ENCODE measurements at regions not wholly inside any gene's neighbourhood (a gene's known extent, or its start where the extent isn't known, plus 50 kb on each side); places are given as distances from the start of the nearest gene placed in this dataset.

DNA sequence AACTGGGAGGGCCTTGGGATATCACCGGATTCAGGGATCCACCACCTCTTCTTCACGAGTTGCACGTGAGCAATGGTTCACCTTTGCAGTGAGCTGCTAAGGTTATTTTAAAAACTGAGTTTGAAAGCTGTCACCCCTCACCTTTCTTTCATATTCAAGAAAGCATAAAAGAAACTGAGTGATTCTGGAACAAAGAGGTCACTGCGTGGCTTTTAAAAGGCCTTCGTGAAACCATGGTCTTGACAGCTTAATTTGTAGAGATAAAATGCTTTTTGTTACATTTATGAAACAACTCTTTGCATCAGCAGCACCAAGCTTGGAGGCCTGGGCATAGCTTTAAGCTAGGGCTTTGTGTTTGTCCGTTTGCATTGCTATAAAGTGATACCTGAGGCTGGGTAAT is 101.4 kb upstream of the NECTIN1 start:
- Histone ChIP-seq H3K79me2 (ENCODE audit: insufficient read depth, low read length) (no peaks in the 10 kb centered on the region), H4K20me1 (ENCODE audit: insufficient read depth, low read length) (no peaks in the 10 kb centered on the region), H3K27ac (ENCODE audit: low read depth, low read length, poor library complexity, severe bottlenecking) (no peak overlapping the region), H3K4me2 (ENCODE audit: low read length) (no peak overlapping the region), H2AFZ (ENCODE audit: low read length) (no peak overlapping the region), H3K36me3 (ENCODE audit: insufficient read depth, low read length) (no peaks in the 10 kb centered on the region), H3K27me3 (ENCODE audit: insufficient read depth, low read length) (no peaks in the 10 kb centered on the region), H3F3A (ENCODE audit: insufficient read depth, low read length) (no peaks in the 10 kb centered on the region), H3K9me3 (ENCODE audit: low read length) (no peaks in the 10 kb centered on the region), H3K4me1 (ENCODE audit: insufficient read depth, low read length, severe bottlenecking) (no peaks in the 10 kb centered on the region), H3K9ac (ENCODE audit: low read length) (no peak overlapping the region), H3K4me3 (ENCODE audit: low read depth, low read length, poor library complexity, severe bottlenecking) (no peak overlapping the region), H3K9me2 (ENCODE audit: low read depth, low read length) (no peaks in the 10 kb centered on the region)
- no peak for TF ChIP-seq EZH2 (IDR thresholded peaks at IDR 0.05; ENCODE audit: borderline replicate concordance, low read length)
- TF ChIP-seq, protein P1, sequence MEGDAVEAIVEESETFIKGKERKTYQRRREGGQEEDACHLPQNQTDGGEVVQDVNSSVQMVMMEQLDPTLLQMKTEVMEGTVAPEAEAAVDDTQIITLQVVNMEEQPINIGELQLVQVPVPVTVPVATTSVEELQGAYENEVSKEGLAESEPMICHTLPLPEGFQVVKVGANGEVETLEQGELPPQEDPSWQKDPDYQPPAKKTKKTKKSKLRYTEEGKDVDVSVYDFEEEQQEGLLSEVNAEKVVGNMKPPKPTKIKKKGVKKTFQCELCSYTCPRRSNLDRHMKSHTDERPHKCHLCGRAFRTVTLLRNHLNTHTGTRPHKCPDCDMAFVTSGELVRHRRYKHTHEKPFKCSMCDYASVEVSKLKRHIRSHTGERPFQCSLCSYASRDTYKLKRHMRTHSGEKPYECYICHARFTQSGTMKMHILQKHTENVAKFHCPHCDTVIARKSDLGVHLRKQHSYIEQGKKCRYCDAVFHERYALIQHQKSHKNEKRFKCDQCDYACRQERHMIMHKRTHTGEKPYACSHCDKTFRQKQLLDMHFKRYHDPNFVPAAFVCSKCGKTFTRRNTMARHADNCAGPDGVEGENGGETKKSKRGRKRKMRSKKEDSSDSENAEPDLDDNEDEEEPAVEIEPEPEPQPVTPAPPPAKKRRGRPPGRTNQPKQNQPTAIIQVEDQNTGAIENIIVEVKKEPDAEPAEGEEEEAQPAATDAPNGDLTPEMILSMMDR (IDR thresholded peaks at IDR 0.05; ENCODE audit: low read length) = no peak

DNA sequence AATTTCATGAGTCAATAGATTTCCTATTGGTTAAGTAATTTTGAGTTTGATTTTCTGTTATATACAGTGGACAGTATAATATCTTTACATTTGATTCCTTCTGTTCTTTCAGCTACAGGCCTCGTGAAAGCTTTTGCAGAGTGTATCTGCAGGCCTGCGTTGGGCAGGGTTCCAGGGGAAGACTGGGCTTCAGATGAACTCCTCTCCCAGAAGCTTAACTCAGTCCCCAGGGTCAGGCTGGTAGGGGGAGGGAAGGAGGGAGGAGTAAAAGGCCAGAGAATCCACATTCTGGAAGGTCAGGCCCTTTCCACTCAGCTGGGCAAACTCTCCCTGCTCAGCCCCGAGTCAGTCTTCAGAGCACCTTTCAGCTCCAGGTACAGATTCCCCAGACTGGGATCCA is 100.4 kb upstream of the NECTIN1 start:
- Histone ChIP-seq H3K36me3 (ENCODE audit: insufficient read depth, low read length) (no peaks in the 10 kb centered on the region), H4K20me1 (ENCODE audit: insufficient read depth, low read length) (no peaks in the 10 kb centered on the region), H3K9ac (ENCODE audit: low read length) (no peak overlapping the region), H3K27me3 (ENCODE audit: insufficient read depth, low read length) (no peaks in the 10 kb centered on the region), H3K9me2 (ENCODE audit: low read depth, low read length) (no peaks in the 10 kb centered on the region), H3K4me2 (ENCODE audit: low read length) (no peak overlapping the region), H2AFZ (ENCODE audit: low read length) (no peak overlapping the region), H3F3A (ENCODE audit: insufficient read depth, low read length) (no peaks in the 10 kb centered on the region), H3K4me3 (ENCODE audit: low read depth, low read length, poor library complexity, severe bottlenecking) (no peak overlapping the region), H3K4me1 (ENCODE audit: insufficient read depth, low read length, severe bottlenecking) (no peaks in the 10 kb centered on the region), H3K9me3 (ENCODE audit: low read length) (no peaks in the 10 kb centered on the region), H3K79me2 (ENCODE audit: insufficient read depth, low read length) (no peaks in the 10 kb centered on the region), H3K27ac (ENCODE audit: low read depth, low read length, poor library complexity, severe bottlenecking) (no peak overlapping the region)
- TF ChIP-seq, protein P1 (IDR thresholded peaks at IDR 0.05; ENCODE audit: low read length) = no peak
- no peak for TF ChIP-seq EZH2 (IDR thresholded peaks at IDR 0.05; ENCODE audit: borderline replicate concordance, low read length)

DNA sequence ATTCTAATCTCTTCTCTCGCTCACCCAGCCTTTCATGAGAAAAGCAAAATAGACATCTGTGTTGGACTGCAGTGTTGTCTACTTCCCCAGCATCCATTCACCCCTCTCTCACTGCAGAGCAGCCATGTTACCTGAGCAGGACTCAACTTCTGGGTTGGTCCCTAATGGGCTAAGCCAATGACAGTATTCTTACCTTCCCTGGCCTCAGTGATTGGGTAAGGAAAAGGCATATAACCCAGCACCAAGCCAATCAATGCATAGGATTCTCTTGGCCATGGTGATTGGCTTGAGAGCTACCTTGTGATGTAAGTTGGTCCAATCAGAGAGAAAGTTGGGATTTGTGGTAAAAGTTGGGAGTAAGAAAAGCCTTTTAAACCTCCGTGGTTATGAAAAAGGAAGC is 99.8 kb upstream of the NECTIN1 start:
- H3K9me3 ChIP-seq (ENCODE audit: low read length) = no peaks in the 10 kb centered on the region
- no peaks in the 10 kb centered on the region for H3K27me3 ChIP-seq (ENCODE audit: insufficient read depth, low read length)
- no peaks in the 10 kb centered on the region for H3K9me2 ChIP-seq (ENCODE audit: low read depth, low read length)
- no peak overlapping the region for H3K27ac ChIP-seq (ENCODE audit: low read depth, low read length, poor library complexity, severe bottlenecking)
- no peaks in the 10 kb centered on the region for H3K79me2 ChIP-seq (ENCODE audit: insufficient read depth, low read length)
- TF ChIP-seq, protein P1 (IDR thresholded peaks at IDR 0.05; ENCODE audit: low read length) = no peak
- TF ChIP-seq EZH2 (IDR thresholded peaks at IDR 0.05; ENCODE audit: borderline replicate concordance, low read length) = no peak
- no peak overlapping the region for H3K4me3 ChIP-seq (ENCODE audit: low read depth, low read length, poor library complexity, severe bottlenecking)
- H3K4me1 ChIP-seq (ENCODE audit: insufficient read depth, low read length, severe bottlenecking) = no peaks in the 10 kb centered on the region
- H3F3A ChIP-seq (ENCODE audit: insufficient read depth, low read length) = no peaks in the 10 kb centered on the region
- no peaks in the 10 kb centered on the region for H4K20me1 ChIP-seq (ENCODE audit: insufficient read depth, low read length)
- no peak overlapping the region for H3K9ac ChIP-seq (ENCODE audit: low read length)
- no peak overlapping the region for H2AFZ ChIP-seq (ENCODE audit: low read length)
- no peaks in the 10 kb centered on the region for H3K36me3 ChIP-seq (ENCODE audit: insufficient read depth, low read length)
- no peak overlapping the region for H3K4me2 ChIP-seq (ENCODE audit: low read length)

Measured in OCI-LY1 (cell line).